ENCODE measurements at regions not wholly inside any gene's neighbourhood (a gene's known extent, or its start where the extent isn't known, plus 50 kb on each side); places are given as distances from the start of the nearest gene placed in this dataset.

DNA sequence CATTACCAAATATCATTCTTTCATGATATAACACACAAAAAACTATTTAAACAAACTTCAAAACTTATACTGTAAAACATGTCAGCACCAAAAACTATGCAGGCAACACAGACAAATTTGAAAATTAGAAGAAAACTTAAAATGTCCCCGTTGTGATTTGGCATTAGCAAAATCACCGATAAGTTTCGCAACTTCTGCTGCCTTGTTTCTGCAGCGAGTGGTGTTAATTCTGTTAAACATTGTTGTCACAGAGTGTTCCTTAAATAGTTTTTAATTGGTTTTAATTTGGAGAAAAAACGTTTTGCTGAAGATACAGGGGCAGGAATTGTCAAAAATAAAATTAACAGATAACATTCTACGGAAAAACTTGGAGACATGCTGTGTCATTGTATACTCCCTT lies 160.6 kb downstream of the RPLP1 start:
- in situ Hi-C loops (cut with HindIII; ENCODE audit: low pct_unique_long_range_greater_than_20kb, low sequenced_read_pairs) (no loop called here), intact Hi-C loops (cut with micrococcal nuclease; ENCODE audit: unreplicated experiment) (no loop called here)
- H3K4me3 ChIP-seq (ENCODE audit: low read depth in 2 of 2, low read length in 2 of 2), result no peak overlapping the region
- H3K36me3 ChIP-seq (ENCODE audit: control insufficient read depth, insufficient read depth, low read length), result no peaks in the 10 kb centered on the region
- POLR2A ChIA-PET, result no interaction called here
- no TSS peak for BruUV-seq (replicated peaks)
- H3K9me3 ChIP-seq (ENCODE audit: control insufficient read depth, insufficient read depth, low read depth, low read length), result no peaks in the 10 kb centered on the region
- DNase-seq (ENCODE audit: low read depth, low spot score), result no peak
- no peak for ATAC-seq
- no peaks in the 10 kb centered on the region; the same call in 1 of the 2 replicates for H3K27me3 ChIP-seq (ENCODE audit: control insufficient read depth, insufficient read depth, low read length)
- CTCF ChIA-PET, result no interaction called here
- TF ChIP-seq, protein P1, sequence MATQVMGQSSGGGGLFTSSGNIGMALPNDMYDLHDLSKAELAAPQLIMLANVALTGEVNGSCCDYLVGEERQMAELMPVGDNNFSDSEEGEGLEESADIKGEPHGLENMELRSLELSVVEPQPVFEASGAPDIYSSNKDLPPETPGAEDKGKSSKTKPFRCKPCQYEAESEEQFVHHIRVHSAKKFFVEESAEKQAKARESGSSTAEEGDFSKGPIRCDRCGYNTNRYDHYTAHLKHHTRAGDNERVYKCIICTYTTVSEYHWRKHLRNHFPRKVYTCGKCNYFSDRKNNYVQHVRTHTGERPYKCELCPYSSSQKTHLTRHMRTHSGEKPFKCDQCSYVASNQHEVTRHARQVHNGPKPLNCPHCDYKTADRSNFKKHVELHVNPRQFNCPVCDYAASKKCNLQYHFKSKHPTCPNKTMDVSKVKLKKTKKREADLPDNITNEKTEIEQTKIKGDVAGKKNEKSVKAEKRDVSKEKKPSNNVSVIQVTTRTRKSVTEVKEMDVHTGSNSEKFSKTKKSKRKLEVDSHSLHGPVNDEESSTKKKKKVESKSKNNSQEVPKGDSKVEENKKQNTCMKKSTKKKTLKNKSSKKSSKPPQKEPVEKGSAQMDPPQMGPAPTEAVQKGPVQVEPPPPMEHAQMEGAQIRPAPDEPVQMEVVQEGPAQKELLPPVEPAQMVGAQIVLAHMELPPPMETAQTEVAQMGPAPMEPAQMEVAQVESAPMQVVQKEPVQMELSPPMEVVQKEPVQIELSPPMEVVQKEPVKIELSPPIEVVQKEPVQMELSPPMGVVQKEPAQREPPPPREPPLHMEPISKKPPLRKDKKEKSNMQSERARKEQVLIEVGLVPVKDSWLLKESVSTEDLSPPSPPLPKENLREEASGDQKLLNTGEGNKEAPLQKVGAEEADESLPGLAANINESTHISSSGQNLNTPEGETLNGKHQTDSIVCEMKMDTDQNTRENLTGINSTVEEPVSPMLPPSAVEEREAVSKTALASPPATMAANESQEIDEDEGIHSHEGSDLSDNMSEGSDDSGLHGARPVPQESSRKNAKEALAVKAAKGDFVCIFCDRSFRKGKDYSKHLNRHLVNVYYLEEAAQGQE (IDR thresholded peaks at IDR 0.05; ENCODE audit: insufficient read depth in 1 of 2, low read depth in 2 of 2, low read length in 1 of 2), result no peak
- TF ChIP-seq SIN3A (IDR thresholded peaks at IDR 0.05; ENCODE audit: borderline replicate concordance, insufficient read depth, low read depth, low read length), result no peak
- H3K4me1 ChIP-seq (ENCODE audit: control insufficient read depth, insufficient read depth, low read length), result no peaks in the 10 kb centered on the region
- no peak overlapping the region for H3K27ac ChIP-seq (ENCODE audit: low read length)

DNA sequence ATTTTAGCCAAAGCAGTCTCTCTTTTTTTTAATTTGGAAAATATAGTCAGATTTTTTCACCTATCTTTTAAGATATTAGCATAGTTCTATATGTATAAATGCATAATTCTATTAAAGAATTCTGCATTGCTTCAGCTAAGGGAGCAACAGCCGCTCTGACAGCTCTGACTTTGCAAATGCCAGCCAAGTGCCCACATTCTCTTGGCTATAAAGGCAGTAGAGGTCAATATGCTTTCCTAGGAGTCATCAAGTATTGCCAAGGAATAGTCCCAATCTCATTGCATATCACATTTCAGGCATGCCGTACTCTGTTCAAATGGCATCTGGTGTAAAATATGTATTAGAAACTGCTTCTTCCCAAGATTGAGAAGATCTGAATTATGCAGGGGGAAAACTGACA lies 161.4 kb downstream of the RPLP1 start:
- CTCF ChIA-PET, result no interaction called here
- in situ Hi-C loops (cut with HindIII; ENCODE audit: low pct_unique_long_range_greater_than_20kb, low sequenced_read_pairs) (no loop called here), intact Hi-C loops (cut with micrococcal nuclease; ENCODE audit: unreplicated experiment) (no loop called here)
- Histone ChIP-seq H3K4me3 (ENCODE audit: low read depth in 2 of 2, low read length in 2 of 2) (no peak overlapping the region), H3K9me3 (ENCODE audit: control insufficient read depth, insufficient read depth, low read depth, low read length) (no peaks in the 10 kb centered on the region), H3K4me1 (ENCODE audit: control insufficient read depth, insufficient read depth, low read length) (no peaks in the 10 kb centered on the region), H3K36me3 (ENCODE audit: control insufficient read depth, insufficient read depth, low read length) (no peaks in the 10 kb centered on the region), H3K27me3 (ENCODE audit: control insufficient read depth, insufficient read depth, low read length) (no peaks in the 10 kb centered on the region; the same call in 1 of the 2 replicates), H3K27ac (ENCODE audit: low read length) (no peak overlapping the region)
- POLR2A ChIA-PET, result no interaction called here
- ATAC-seq (no peak), DNase-seq (ENCODE audit: low read depth, low spot score) (no peak)
- no TSS peak for BruUV-seq (replicated peaks)
- TF ChIP-seq, protein P2, sequence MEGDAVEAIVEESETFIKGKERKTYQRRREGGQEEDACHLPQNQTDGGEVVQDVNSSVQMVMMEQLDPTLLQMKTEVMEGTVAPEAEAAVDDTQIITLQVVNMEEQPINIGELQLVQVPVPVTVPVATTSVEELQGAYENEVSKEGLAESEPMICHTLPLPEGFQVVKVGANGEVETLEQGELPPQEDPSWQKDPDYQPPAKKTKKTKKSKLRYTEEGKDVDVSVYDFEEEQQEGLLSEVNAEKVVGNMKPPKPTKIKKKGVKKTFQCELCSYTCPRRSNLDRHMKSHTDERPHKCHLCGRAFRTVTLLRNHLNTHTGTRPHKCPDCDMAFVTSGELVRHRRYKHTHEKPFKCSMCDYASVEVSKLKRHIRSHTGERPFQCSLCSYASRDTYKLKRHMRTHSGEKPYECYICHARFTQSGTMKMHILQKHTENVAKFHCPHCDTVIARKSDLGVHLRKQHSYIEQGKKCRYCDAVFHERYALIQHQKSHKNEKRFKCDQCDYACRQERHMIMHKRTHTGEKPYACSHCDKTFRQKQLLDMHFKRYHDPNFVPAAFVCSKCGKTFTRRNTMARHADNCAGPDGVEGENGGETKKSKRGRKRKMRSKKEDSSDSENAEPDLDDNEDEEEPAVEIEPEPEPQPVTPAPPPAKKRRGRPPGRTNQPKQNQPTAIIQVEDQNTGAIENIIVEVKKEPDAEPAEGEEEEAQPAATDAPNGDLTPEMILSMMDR (IDR thresholded peaks at IDR 0.05), result no peak
- no peak for TF ChIP-seq POLR2AphosphoS5 (IDR thresholded peaks at IDR 0.05; ENCODE audit: low read depth, low read length)
- TF ChIP-seq, protein P1 (IDR thresholded peaks at IDR 0.05; ENCODE audit: insufficient read depth in 1 of 2, low read depth in 2 of 2, low read length in 1 of 2), result no peak
- TF ChIP-seq TCF7L2 (IDR thresholded peaks at IDR 0.05; ENCODE audit: low read depth, low read length), result no peak
- no peak for TF ChIP-seq SIN3A (IDR thresholded peaks at IDR 0.05; ENCODE audit: borderline replicate concordance, insufficient read depth, low read depth, low read length)
